ENCODE measurements at regions not wholly inside any gene's neighbourhood (a gene's known extent, or its start where the extent isn't known, plus 50 kb on each side); places are given as distances from the start of the nearest gene placed in this dataset.

- no peak for DNase-seq (ENCODE audit: low spot score)
- Histone ChIP-seq H3K9me3 (ENCODE audit: severe bottlenecking) (no peaks in the 10 kb centered on the region), H3K27me3 (ENCODE audit: insufficient read depth, poor library complexity, severe bottlenecking) (no peaks in the 10 kb centered on the region), H3K36me3 (ENCODE audit: low read depth) (no peaks in the 10 kb centered on the region), H3K27ac (ENCODE audit: poor library complexity, severe bottlenecking) (no peak overlapping the region), H3K4me1 (ENCODE audit: insufficient read depth, poor library complexity, severe bottlenecking) (no peaks in the 10 kb centered on the region), H3K4me3 (ENCODE audit: severe bottlenecking) (no peak overlapping the region)
- no peak for TF ChIP-seq CTCF (IDR thresholded peaks at IDR 0.05; ENCODE audit: poor library complexity, severe bottlenecking)
- no peak for ATAC-seq (ENCODE audit: low read depth)
Measured at GRCh38 chr7:156470399-156471320, 169.9 kb upstream of the RNF32 start.

GRCh38 chr7:156466955-156467625, 173.5 kb upstream of the RNF32 start:
- Histone ChIP-seq H3K36me3 (ENCODE audit: low read depth) (no peaks in the 10 kb centered on the region), H3K27me3 (ENCODE audit: insufficient read depth, poor library complexity, severe bottlenecking) (no peaks in the 10 kb centered on the region), H3K4me1 (ENCODE audit: insufficient read depth, poor library complexity, severe bottlenecking) (no peaks in the 10 kb centered on the region), H3K9me3 (ENCODE audit: severe bottlenecking) (no peaks in the 10 kb centered on the region), H3K4me3 (ENCODE audit: severe bottlenecking) (no peak overlapping the region), H3K27ac (ENCODE audit: poor library complexity, severe bottlenecking) (no peak overlapping the region)
- DNase-seq (ENCODE audit: low spot score) (no peak), ATAC-seq (ENCODE audit: low read depth) (no peak)
- TF ChIP-seq CTCF (IDR thresholded peaks at IDR 0.05; ENCODE audit: poor library complexity, severe bottlenecking): no peak

GRCh38 chr7:156466272-156466671, 174.3 kb upstream of the RNF32 start:
- no peaks in the 10 kb centered on the region for H3K27me3 ChIP-seq (ENCODE audit: insufficient read depth, poor library complexity, severe bottlenecking)
- ATAC-seq (ENCODE audit: low read depth) (no peak), DNase-seq (ENCODE audit: low spot score) (no peak)

GRCh38 chr7:156465186-156465585, 175.4 kb upstream of the RNF32 start:
- Histone ChIP-seq H3K4me1 (ENCODE audit: insufficient read depth, poor library complexity, severe bottlenecking) (no peaks in the 10 kb centered on the region), H3K27ac (ENCODE audit: poor library complexity, severe bottlenecking) (no peak overlapping the region), H3K36me3 (ENCODE audit: low read depth) (no peaks in the 10 kb centered on the region), H3K9me3 (ENCODE audit: severe bottlenecking) (no peaks in the 10 kb centered on the region), H3K4me3 (ENCODE audit: severe bottlenecking) (no peak overlapping the region), H3K27me3 (ENCODE audit: insufficient read depth, poor library complexity, severe bottlenecking) (peaks cover 1% of the 10 kb centered on the region)
- no peak for ATAC-seq (ENCODE audit: low read depth)
- no peak for DNase-seq (ENCODE audit: low spot score)
- TF ChIP-seq CTCF (IDR thresholded peaks at IDR 0.05; ENCODE audit: poor library complexity, severe bottlenecking): no peak

More at GRCh38 chr7:156466272-156466671, 174.3 kb upstream of the RNF32 start:
- Histone ChIP-seq H3K4me3 (ENCODE audit: severe bottlenecking) (no peak overlapping the region), H3K4me1 (ENCODE audit: insufficient read depth, poor library complexity, severe bottlenecking) (no peaks in the 10 kb centered on the region), H3K36me3 (ENCODE audit: low read depth) (no peaks in the 10 kb centered on the region), H3K27ac (ENCODE audit: poor library complexity, severe bottlenecking) (no peak overlapping the region), H3K9me3 (ENCODE audit: severe bottlenecking) (no peaks in the 10 kb centered on the region)
- TF ChIP-seq CTCF (IDR thresholded peaks at IDR 0.05; ENCODE audit: poor library complexity, severe bottlenecking): no peak

Data from RWPE2 (cell line).